ENCODE measurements at regions not wholly inside any gene's neighbourhood (a gene's known extent, or its start where the extent isn't known, plus 50 kb on each side); places are given as distances from the start of the nearest gene placed in this dataset.
"Not testable (repeated sequence)": the region's sequence is repeated elsewhere in the genome, so short reads cannot be mapped to it uniquely, and the experiment has no call there.

DNA sequence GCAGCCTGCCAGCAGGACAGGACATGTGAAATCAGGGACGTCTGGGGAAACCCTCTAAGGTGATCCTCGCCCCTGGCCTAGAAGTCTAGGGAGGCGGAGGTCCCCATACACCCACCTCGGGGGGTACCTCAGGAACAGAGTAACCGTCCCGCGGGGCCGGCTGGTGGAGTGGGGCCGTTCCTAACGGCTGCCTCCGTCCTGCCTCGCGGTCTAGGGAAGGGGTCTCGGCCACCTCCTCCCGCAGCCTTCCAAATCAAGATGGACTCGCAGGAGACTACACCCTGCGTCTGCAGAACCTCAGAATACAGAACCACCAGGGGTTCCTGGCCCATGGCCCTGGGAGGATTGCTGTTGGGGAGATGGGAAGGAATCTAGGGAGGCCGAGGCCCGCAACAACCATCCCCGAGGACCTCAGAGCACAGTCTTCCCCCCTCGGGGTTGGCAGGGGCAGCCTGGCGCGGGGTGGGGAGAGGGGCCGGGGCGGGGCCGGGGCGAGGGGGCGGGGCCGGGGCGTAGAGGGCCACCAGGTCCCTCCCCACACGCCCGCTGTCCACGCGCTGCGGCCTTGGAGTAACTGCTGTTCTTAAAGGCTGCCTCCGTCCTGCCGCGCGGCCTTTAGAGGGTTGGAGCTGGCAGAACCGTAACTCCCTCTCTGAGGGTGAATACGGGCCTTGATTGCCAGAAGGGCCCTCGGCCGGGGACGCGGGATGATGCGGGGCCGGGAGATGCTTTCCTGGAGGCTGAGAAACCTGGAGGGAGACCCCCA lies 89.0 kb upstream of the MLN start:
- DNase-seq: no peak

DNA sequence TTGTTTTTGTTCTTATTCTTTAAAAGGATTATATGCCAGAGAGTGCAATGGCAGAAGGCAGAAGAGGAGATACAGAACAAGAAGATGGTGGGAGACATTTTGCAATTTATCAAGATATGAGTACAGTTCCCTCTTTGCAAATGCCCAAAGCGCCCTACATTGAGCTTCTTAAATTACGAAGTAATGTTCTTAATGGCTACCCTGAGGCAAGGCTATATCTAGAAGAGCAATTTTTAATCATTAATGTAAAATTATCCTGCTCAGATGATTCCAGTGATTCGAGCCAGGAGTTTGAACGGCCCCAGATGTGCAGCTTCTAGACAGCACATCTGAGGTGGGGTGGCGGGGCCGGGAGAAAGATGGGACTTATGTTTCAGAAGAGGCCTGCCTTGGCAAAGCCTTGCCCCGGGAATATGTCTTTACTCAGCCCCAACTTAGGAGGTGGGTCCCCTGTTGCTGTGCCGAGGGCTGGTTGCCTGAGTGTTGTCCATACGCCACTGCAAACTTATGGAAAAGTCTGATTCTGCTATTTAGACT lies 84.9 kb upstream of the MLN start:
- no peak for DNase-seq

DNA sequence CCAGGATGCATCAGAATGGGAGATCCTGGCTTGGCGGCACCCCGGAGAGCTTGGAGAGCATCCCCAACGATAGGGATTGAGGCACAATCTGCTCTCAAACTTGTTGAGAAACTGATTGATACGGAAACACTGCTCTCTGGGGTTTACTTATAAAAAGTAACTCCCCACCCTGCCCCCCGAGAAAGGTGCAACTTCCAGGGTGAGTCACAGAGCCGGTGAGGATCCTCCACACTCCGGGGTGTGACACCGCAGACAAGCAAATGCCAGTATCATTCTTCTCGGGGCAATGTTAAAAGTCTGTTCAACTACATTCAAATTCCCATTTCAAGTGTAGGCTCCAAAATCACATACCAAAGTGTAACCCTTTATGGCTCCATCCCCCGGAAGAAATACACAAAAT lies 84.4 kb upstream of the MLN start:
- no peak for DNase-seq

DNA sequence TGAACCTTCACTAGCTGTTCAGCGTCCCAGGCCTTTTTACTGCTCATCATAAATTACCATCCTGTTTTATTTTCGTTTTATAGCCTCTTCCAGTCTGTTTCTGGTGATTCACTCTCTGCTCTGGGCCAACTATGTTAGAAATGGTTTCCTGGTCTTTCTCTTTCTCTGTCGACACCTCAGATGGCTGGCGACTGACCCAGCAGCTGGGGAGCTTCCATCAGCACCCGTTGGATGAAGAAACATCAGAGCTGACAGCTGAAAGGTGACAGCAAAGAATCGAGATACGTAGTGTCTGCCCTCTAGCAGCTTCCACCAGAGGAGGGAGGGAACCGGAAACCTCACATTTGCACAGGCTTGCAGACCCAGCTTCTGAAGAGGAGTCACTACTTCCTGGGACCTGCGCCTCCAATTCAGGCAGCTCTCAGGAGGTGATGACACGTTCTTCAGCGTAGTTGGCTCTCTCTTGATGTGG lies 82.9 kb upstream of the MLN start:
- DNase-seq: no peak

DNA sequence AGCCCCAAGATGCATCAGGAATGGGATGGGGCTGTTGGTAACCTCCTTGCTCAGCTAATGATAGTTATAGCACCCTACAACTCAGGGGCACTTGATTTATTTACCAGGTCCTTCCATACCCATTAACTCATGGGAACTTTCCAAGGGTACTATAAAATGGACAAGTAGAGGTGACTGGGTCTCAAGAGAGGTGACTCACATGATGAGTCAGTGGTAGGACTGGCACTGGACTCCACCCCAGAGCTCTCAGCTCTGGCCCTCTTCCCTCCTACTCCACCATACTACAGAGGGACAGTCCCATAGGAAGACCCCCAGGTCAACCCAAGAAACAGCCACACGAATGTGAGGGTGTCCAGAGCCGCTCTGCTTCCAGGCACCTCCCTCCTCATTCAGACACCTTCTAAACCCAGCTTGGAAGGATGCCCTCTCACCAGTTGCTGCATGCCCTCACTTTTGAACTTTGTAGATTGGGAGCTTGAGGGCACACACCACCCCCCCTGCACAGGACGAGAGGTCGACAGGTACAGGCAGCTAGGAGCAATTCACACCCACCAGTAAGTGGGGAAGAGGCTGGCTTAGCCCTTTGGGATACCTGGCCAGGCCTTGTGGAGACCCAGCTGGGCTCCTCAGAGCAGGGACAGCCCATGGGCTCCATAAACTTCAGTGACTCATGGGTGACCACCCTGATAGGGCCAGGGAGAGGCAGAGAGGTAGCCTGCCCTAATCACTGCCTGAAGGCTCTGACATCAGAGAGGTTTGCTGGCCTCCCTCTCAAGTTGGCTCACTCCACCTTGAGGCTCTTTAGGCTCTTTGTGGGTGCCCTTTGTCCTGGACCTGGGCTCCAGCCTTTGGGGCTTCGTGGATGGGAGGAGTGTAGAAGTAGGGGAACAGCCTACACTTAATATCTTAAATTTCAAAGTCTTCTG lies 81.6 kb upstream of the MLN start:
- DNase-seq: no peak

DNA sequence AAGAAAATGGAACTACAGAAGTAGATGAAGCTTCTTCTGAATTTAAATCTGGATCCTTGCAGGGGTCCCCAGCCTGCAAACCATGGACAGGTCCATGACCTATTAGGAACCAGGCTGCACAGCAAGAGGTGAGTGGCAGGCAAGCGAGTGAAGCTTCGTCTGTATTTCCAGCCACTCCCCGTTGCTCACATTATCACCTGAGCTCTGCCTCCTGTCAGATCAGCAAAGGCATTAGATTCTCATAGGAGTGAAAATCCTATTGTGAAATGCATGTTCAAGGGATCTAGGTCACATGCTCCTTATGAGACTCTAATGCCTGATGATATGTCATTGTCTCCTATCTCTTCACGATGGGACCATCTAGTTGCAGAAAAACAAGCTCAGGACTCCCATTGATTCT lies 79.8 kb upstream of the MLN start:
- DNase-seq: not testable (repeated sequence)

DNA sequence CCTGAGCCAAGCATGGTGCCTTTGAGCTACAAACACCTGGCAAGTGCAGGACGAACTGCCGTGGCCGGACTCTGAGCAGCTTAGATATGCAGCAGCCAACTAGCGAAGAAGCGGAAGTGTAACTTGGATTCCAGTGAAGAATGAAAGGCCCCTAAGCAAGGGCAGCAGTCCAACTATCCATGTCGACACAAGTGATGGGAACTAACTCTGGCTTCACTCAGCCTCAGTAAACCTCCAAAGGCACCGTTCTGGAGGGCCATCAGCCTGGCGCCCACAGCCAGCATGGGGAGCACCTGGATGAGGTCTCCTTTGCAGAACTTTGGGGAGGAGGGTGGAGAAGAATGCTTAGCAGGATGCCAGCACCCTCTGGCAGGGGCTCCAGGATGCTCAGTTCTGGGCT lies 78.4 kb upstream of the MLN start:
- DNase-seq: no peak

DNA sequence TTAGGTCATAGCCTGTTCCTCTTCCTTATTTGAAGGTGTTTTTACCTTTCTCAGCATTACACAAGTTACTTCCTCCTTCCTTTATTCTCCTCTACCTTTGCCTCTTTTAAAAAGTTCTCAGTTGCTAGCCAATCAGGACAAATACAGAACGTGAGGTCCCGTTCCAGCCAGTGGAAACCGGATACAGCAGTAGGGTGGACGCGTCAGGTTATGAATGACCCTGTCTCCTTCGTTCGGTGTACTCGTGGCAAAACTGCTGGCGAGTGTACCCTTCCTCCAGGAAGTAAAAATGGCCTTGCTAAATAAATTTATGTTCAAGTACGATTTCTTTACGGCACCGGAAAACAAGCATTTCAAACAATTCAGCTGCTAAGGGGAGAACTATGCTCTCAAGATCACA lies 77.0 kb upstream of the MLN start:
- DNase-seq: no peak

DNA sequence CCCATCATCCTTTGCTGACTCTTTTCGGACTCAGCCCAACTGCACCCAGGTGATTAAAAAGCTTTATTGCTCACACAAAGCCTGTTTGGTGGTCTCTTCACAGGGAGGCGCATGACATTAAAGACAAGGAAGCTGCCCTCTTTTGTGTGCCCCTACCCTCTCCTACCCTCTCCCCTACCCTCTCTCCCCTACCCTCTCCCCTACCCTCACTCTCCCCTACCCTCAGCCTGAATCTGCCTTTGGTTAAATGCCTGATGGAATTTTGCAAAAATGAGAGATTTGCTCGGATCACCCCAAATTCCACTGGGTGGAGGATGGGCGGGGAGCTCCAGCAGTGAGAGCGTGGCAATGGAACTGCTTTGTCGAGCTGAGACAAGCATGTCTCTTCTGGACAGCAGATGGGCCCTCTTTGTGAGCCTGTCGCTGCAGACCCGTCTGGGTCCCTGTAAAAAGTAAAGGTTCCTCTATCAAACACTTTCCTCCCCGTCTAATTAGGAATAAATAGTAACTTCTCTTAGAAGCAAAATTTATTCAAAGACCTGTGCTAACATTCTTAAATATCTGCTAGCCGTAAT lies 76.4 kb upstream of the MLN start:
- DNase-seq: no peak

DNA sequence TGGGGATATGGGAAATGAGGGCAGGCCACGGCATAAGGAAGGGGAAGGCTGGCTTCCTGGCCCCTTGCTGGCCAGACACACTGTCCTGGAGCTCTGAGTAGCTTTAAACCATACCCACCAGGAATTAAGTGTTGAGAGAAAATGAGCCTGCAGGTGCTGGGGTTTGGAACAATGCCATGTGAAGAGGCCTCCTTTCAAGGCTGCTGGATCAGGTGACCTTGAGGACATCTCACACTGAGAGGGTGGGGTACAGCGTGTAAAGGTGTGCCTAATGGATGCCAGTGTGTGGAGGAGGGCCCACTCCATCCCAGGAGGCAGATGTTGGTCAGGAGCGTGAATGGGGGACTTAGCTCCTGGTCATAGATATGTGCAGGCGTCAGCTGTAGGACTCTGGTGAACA lies 74.8 kb upstream of the MLN start:
- DNase-seq: no peak

DNA sequence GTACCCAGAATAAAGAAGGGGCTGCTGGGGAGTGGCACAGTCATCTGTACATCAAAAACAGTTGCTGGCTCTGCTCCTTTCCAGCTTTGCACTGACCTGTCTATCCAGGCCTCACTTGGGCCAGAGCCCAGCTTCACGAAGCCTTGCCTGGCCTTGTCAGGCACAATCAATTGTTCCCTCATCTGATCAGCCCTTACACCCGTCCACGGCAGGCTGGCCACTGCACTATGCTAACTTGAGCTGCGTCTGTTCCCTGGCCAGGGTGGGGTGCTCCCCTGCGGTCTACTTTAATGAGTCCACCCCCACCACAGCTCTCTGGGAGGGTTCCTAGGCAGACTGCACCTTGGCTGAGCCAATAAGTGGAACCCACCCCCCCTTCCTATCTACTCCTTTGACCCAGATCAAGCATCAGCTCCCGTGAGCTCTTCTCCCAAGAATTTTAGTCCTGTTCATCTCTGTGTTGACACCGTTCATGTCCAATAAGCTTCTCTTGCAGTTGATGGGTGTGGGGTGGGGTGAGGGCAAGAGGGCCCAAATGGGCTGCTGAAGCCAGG lies 74.3 kb upstream of the MLN start:
- no peak for DNase-seq

DNA sequence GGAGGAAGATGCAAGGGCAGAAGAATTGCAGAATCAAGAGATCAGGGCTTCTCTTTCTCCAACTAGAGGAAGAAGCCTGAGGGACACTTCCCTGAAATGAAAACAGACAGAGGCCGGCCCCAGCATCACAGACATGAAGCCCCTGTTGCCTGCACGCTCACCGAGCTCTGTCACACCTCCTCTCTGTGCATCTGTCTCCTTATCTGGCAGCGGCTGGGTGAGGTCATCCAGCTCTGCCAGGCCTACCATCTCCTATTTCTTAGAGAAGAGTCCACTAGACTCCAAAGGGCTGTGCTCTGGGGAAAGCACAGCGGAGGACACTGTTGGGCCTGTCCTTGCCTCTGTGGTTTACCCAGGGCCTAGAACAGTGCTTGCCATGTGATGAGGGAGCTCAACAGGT lies 71.9 kb upstream of the MLN start:
- no peak for DNase-seq

DNA sequence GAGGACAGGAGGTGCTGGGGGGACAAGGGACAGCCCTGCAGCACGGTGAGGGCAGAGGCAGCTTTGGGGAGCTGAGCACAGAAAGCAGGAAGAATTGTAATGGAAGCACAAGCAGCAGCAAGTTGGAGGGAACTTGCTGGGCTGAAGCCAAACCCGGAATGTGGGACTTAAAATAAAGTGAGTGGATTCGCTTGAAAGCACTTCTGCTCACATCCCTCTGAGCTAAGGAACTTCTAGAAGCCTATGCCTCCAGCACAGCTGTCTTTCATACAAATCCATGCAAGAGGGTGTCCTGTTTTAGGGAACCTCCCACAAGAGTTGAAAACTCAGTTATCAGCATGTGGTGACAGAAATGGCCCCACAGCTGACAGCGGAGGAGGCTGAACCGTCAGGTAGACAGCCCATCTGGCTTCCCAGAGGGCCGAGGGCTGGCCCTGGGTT lies 71.4 kb upstream of the MLN start:
- no peak for DNase-seq

DNA sequence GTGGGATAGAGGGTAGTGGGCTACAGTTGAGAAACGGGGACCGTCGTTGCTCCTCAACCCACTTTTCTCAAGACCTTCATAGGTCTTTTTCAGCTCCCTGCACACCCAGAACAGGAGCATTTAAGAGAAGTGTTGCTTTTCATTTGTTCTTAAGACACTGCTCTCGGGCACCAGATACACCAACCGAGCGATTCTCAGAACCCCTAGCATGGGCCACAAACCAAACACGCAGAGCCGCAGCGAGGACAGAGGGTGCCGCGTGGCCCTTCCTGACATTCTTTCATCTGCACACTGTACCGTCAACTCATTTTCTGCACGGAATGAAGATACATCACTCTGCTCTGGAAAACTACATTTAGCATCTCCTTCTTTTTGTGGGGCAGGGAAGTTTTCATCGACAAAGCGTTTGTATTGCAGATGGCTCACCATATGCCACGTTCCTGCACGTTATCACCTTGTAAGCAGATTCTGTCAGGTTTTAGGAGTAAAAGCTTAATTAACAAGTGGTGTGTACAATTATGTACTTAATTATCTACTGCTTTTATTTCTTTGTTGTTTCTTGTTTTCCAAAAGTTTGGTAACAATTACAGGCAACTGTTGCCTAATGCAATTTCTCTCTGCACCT lies 70.4 kb upstream of the MLN start:
- DNase-seq: no peak

DNA sequence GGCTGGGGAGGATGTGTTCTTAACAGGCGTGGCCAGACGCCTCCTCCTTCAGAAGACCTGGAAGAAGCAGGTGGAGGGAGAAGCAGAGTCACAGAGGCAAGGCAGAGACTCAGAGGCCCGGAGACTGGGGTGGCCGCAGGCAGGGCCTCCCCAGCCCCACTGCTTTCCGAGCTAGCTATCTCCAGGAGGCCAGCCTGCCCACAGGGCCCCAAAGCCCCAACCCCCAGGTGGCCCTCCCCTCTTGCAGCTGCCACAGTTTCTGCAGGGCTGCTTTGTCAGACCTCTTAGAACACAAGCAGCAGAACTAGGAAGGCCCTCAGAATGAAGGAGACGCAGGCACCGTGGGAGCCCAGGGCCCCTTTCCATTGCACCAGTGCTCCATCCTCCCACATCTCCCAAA lies 69.0 kb upstream of the MLN start:
- no peak for DNase-seq

DNA sequence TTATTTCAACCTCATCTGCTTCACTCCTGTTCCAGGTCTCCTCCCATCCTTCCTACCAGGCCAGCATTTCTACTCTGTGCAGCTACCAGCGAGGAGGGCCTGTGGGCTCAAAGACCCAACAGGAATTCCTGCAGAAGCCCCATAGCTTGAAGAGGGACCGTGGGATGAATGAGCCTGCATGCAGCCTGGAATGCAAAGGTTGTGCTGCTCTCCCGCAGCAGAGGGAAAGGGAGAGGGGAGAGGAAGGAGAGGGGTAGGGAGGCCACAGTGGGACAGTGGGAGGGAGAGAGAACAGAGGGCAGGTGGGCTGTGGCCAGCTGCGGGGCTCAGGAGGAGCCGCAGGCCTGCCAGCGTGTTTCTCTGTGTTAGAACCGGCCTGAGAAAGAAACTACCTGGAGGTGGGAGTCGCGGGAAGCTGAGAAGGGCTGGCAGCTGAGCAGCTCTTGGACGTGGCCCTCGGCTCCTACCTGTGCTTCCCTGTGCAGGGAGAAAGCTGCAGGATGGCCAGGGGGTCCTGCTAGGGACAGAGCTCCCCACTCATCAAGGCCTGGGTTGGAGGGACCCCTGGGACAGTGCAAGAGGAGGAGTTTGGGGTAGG lies 66.1 kb upstream of the MLN start:
- no peak for DNase-seq

DNA sequence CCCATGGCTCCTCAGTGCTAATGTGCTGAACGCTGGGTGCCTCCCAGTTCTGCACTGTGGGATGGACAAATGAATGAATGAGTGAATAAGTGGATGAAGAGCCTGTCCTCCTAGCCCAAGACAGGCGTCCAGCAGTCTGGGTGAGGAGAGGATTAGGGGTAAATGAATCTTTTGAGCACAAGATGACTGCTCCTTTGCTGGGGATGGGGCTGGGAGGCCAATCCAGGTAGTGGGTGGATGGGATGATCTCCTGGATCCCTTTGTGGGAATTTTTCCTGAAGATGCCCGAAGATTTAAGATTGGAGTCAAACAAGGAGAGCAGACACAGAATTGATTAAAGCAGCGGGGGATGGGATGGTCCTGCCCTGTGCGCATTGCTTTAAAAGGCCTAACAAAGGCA lies 65.3 kb upstream of the MLN start:
- no peak for DNase-seq

DNA sequence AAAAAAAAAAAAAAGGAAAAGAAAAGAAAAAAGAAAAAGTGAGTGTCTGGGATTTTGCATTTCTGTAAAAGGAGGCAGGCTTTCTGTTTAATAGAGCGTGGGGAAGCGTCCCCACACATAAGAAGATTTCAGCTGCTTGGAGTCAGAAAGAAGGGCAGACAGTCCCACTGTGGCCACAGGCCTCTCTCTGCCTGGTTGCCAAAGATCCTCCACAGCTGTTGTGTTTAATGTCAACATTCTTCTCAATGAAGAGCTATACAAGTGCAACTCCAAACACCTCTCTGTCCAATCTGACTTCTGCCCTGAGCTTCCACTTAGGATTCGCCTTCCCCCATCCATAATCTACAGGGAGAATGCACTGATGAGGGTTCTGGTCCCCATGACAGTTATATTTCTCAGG lies 64.3 kb upstream of the MLN start:
- no peak for DNase-seq

DNA sequence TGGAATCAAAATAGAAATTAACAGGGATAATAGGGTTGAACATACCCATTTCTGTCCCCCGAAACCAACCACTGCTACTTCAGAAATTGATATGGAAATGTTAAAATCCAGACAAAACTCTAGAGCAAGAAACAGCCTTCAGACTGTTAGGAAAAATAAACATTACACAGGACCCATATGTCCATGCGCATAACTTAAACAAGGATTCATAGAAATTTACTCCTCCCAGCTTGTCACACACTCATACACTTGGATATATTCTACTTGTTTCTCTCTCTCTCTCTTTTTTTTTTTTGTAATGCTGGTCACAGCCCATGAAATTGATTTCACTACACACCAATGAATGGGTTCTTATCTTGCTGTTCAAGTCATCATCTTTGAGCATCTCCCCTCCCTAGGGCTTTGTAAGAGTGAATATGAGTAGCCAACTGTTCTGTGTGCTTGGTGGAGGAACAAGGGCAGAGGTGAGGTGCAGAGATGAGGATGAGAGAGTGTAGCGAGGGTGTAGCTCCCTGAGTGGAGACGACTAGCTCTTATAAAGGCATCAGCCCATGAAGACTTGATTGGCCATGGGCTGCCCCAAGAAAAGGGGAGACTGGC lies 61.8 kb upstream of the MLN start:
- no peak for DNase-seq

DNA sequence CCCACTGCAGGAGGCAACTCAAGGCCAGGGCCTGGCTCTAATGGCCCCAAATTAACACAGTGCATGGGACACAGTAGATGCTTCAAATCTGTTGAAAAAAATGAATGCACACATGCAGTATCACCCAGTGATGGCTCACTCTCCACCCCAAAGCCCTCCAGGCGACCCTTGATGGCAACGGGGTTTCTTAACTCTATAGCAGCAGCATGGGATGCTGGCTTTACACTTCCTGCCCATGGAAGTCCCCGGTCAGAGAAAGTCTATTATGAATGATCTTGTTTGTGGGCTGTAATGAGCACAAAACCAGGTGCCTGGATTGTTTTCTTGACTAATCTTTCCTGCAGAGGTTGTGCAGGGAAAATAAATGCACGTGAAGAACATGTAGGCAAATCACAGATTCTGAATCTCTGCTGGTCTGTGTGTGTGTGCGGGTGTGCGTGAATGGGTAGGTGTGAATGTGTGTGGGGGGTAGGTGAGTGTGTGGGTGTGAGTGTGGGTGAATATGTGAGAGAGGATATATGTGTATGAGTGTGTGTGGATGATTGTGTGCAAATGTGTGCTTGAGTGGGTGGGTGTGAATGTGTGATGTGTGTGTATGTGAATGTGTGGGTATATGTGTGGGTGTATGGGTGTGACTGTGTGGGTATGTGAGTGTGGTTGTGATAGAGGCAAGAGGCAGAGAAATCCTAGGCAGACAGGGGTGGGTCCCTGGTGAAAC lies 60.1 kb upstream of the MLN start:
- DNase-seq: no peak

DNA sequence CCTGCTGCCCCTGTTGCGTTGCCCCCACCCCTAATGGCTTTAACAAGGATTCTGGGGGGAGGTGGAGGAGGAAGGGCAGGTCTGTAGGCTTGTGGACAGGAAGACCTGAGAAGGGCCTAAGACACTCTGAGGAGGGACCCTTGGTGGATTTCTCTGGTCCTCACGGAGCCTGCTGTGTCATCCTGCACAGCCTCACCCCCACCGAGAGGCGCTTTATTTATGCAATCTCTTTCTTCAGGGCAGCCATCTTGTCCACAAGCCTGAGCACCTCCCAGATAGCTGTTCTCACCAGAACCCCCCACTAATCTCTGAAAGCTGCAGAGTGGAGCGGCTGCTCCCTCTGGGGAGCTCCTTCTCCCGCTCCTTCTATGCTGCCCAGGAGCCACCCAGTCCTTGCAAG lies 59.3 kb upstream of the MLN start:
- DNase-seq: no peak
